ELR (cell line): ENCODE measurements at regions not wholly inside any gene's neighbourhood (a gene's known extent, or its start where the extent isn't known, plus 50 kb on each side); places are given as distances from the start of the nearest gene placed in this dataset.

Experiments
- DNase-seq: peaks from one replicate; pipeline ENCODE4 v3.0.0-alpha.2; 2015; ENCODE audit warnings: low read depth

DNA sequence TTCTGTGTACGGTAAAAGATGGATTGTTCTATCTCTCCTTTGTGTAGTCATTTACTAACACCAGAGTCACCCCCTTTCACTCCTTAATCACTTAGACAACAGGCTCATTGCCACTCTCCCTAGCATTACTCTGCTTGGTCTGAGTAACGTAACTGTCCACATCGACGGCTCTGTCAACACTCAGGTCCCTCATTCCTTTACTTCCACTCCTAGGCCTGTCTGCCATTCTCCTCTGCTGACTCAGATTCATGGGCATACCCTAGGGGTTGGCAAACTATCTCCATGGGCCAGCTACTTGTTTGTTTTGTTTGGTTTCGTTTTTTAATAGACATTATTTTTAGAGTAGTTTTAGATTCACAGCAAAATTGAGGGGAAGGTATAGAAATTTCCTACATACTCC, 243.9 kb downstream of the NR4A2 start:
- DNase-seq: no peak

- DNase-seq: no peak
Observed at GRCh38 chr2:156087875-156088274, 244.6 kb downstream of the NR4A2 start.

DNA sequence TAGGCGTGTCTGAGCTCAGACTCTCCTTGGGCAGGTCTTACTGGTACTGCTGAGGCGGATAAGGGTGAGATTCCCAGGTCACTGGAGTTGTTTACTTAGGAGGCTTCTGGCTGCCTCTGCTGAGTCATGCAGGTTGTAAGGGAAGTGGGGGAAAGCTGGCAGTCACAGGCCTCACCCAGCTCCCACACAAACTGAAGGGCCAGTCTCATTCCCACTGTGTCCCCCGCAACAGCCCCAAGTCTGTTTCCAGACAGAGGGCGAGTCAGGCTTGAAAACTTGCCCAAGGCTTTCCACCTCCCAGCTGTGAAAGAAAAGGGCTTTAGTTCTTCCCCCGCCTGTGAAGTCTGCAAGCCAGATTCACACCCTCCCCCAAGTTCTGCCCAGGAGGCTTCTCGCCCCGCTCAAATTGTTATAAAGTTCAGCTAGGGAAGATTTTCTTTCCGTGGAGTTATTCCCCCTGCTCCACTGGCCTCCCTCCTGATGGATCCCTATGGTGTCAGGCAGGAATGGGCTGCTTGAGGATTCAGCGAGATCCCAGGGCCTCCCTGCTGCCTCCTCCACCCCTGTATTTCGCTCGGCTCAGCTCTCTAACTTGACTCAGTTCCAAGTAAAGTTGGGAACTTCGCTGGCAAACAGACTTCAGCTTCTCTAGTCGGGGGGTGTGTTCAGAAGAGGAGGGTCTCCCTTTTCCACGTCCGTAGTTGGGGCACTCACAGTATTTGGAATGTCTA, 248.6 kb downstream of the NR4A2 start:
- DNase-seq: no peak

DNA sequence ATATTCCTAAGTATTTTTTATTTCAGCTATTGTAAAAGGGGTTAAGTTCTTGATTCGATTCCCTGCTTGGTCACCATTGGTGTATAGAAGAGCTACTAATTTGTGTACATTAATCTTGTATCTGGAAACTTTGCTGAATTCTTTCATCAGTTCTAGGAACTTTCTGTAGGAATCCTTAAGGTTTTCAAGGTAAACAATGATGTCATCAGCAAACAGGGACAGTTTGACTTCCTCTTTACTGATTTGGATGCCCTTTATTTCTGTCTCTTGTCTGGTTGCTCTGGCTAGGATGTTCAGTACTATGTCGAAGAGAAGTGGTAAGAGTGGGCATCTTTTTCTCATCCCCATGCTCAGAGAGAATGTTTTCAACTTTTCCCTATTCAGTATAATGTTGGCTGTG, 252.7 kb downstream of the NR4A2 start:
- no peak for DNase-seq

DNA sequence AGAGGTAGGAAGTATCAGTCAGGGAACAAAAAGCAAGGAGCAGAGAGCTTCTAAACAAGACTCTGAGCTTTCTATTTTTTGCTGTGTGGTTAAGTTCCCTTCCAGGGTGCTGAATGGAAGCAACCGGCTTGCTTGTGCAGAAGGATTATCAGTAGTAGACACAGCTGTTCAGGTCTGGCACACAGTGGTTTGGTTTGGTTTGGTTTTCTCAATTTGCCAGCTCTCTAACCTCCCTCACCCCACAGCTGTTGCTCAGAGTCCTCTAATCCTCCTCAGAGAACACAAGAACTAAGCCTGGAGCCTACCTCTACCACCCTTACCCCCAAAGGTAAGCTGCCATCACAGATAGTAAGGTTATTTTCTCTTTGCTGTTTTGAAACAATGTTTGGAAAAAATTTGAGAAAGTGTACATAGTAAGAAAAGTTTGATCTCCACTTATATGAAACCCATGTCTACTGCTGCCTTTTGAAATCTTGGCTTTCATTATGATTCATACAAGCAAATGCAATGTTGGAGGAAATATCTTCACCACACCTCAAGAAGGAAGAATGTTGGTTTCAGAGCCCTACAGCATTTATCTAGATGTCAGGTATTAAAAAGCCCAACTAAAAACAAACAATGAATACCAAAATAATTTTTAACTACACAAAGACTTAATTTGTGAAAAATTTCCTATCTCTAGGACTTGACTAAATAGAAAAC, 255.3 kb downstream of the NR4A2 start:
- no peak for DNase-seq

DNA sequence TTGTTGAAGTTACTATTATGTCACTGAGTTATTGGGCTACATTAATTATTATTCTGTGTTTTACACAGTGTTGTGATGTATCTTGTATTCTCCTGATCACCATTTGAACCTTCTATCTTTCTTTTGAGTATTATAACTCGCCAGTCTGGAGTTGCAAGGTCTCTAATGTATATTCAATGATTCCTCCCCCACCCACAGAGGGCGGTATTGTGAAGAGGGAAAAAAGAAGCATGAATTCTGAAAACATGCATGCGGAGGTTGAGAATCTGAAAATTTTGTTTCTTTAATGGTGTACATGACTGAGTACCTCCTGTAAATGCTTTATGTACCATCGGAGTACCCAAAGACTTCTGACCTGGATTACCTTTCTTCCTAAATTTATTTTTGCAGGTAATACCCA, 266.6 kb downstream of the NR4A2 start:
- DNase-seq: no peak

DNA sequence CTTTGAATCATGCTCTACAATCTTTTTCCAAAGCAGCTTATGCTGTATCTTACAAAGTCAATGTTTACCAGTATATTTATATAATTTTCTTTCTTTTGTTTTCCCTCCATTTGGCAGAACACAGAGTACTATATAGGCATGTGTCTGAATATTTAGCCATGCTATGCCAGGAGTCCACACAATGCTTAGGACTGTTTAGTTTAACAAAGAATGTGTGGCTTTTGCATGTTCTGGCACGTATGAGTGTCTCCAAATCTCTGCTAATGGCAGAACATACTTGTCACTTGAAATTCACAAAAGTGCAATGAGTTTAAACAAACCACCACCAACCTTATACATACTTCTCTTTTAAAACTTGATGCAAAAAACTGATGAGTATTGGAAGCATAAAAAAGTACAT, 268.0 kb downstream of the NR4A2 start:
- DNase-seq: no peak

DNA sequence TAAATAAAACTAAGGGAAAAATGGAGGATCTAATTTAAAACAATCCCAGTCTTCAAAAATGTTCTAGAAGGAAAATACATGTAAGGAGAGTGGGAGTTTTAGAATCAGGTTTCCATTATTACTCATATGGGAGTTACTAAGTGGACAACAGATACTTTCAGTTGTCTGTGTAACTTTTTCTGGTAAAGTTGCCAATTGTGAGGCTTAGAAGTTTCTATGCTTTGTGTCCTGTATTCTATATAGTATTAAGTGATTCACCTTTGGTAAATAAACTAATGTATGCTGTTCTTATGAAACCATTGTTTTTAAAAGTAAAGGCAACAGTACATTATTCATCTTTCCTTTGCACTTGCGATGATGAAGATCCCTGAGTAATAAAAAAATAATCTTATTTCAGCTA, 274.9 kb downstream of the NR4A2 start:
- DNase-seq: no peak

GRCh38 chr2:156054983-156055382, 277.5 kb downstream of the NR4A2 start:
- DNase-seq: no peak

GRCh38 chr2:156046900-156047299, 285.6 kb downstream of the NR4A2 start:
- DNase-seq: no peak

DNA sequence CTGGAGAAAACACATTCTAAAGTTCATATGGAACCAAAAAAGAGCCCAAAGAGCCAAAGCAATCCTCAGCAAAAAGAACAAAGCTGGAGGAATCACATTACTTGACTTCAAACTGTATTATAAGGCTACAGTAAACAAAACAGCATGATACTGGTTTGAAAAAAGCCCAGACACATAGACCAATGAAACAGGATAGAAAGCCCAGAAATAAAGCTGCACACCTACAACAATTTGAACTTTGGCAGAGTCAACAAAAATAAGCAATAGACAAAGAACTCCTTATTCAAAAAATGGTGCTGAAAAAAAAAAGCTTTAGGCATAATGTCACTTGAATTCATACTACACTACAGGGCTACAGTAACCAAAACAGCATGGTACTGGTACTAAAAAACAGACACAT, 289.6 kb downstream of the NR4A2 start:
- no peak for DNase-seq

DNA sequence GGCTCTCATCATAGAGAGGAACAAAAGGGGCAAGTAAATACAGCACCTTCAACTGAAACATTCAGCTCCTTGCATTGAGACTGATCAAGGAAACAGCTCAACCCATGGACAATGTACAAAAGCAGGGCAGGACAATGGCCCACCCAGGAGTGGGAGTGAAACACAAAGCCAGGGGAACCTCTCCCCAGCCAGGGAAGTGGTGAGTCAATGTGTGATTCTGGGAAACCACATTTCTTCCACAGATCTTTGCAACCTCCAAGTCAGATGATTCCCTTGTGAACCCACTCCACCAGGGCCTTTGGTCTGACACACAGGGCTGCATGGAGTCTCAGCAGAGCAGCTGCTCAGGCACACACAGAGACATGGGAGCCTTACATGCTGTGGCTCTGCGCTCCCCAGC, 294.5 kb downstream of the NR4A2 start:
- no peak for DNase-seq

DNA sequence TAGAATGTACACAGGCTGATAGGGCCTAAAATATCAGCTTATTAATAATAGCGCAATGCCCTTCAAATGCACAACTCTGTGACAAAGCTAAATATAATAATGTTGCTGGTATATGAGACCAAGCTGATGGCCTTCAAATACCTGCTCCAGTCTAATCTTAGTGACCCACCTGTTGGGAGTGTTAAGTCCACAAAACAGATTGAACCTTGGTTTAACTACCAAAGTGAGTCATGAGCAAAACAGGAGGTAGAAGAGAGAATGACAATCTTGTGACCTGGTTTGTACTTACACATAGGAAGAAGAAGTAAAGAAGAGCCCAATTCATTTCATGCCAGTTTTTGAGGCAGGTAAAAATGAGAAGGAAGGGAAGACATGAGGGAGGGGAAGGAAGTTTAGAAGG, 295.0 kb downstream of the NR4A2 start:
- DNase-seq: no peak

DNA sequence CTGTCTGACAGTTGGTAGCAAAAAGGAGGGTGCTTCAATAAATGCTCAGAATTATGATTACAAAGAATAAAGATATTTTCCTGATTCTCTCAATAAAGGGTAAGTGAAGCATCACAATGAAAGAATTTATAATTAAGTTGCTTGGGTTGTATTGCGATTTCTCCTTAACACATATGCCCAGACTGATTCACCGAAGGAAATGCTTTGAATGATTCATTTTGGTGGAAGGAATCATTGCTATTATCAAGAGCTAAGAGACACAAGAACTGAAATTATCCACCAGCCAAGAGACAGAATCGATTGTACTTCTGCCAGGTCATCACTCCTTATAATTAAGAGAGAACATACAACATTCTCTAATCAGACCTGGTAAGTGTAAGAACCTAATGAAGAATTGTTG, 301.4 kb downstream of the NR4A2 start:
- no peak for DNase-seq

DNA sequence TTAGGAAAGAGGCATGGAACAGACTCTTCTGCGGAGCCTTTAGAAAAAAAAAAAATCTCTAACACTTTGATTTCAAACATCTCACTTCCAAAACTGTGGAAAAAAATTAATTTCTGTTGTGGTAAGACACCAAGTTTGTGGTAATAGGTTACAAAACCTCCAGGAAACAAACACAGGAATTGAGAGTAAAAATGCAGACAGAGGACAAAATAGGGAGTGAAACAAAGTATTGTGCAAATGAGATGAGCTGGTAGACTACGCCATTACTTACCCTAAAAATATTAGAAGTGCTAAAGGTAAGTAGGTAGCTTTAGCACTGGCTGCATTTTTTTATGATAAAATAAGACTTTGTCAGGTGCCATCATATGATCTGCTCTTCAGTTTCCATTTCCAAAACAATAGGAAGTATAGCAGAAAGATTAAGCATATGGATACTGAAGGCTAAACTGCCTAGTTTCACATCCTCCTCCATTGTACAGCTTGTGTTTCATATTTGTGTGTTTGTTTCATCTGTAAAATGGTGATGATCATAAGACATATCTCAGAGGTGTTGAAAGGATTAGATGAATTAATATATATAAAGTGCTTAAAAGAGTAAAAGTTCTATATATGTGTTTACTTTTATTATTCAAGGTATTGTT, 309.2 kb downstream of the NR4A2 start:
- DNase-seq: no peak

DNA sequence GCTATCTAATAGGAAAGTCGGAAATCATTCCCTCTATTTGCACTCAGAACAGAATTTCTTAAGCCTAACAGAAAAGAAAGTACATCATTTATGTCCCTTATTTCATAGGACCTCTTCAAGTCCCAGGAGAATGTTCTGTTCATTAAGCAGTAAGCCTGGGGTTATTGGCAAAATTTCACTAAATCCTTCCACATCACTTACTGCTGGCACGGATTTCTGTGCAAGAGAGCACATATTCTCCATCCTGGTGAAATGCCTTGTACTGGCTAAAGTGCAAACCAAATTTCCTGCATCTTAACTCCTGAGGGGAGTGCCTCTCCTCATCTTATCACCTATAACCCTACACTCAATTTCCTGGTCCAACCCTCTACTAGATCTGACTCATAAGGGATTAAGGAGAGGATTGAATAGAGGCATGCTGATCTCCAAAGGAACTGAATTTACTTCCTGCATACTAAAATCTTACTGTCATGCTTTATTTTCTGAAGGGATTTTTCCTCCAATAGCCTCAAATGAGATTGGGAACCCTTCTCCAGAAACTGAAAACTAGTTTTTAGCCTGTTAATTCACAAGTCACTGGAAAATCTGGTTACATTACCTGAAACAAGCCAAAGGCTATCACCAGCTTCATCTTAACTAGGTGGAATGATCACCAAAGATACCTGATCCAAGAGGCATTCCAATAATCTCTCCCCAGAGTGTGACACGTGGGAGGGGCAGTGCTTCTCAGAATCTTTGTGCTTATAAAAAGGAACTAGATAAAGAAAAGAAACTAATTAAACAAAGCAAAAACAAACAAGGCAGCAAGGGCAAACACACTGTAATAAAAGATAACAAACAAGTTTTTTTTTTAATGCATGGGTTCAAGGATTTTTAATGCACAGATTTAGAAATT, 311.1 kb downstream of the NR4A2 start:
- no peak for DNase-seq

- no peak for DNase-seq
Observed at GRCh38 chr2:156019341-156019740, 313.2 kb downstream of the NR4A2 start.

GRCh38 chr2:156017341-156017885, 315.1 kb downstream of the NR4A2 start:
- no peak for DNase-seq

DNA sequence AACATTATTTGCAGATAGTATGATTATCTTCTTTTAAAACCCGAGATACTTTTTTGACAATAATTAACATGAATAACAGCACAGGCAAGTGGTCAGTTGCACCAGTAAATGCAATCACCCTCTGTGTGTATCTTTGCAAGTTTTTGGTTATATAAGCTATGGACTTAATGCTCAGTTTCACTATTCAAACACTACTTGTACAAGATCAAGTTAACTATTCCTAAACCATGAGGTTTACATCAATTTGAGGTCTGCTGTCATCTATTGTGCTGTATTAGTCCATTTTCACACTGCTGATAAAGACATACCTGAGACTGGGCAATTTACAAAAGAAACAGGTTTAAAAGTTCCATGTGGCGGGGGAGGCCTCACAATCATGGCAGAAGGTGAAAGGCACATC, 323.2 kb downstream of the NR4A2 start:
- DNase-seq: no peak

GRCh38 chr2:156006721-156007618, 325.6 kb downstream of the NR4A2 start:
- no peak for DNase-seq
